Adrenal gland (tissue), 5 donors: ENCODE measurements at regions not wholly inside any gene's neighbourhood (a gene's known extent, or its start where the extent isn't known, plus 50 kb on each side); places are given as distances from the start of the nearest gene placed in this dataset.

ENCODE experiments used
- CTCF ChIP-seq, 6 experiments: fragments of 450-650 bp in 4 of 6; fragments of 200-600 bp in 2 of 6; sonication (generic) in 1 of 6; IDR thresholded peaks; 1 replicate in 5 of 6; 2 replicates in 1 of 6; pipeline versions ENCODE4 v1.5.1 to v1.8.0; 2016 to 2021; ENCODE audit warnings: antibody characterized with exemption in 6 of 6, mild to moderate bottlenecking in 2 of 6, moderate library complexity in 1 of 6
- POLR2A ChIP-seq, 2 donors: fragments of 450-650 bp; IDR thresholded peaks; one replicate each; pipeline ENCODE4 v1.6.1; 2017; ENCODE audit warnings: antibody characterized with exemption in 2 of 2, mild to moderate bottlenecking in 2 of 2, moderate library complexity in 1 of 2
- donor health status: DM: no; HTN: no; CAD: no.

DNA sequence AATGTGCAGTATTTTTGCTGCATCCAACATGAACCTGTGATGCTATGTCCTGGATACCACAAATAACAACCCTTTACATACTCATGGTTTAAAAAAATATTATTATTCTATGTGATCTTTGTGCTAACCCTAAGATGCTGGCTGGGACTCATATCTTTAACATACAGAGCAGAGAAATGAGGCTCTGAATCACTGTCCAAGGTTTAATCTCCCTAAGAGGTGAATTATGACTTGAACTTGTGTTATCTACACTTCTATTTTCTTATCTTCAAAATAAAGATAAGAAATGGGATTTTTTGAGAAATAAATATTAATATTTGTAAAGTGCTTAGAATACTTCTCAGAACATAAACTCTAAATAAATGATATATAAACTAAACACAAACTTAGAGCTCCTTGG lies 68.8 kb upstream of the GRIA1 start:
- no peak for TF ChIP-seq POLR2A (IDR thresholded peaks at IDR 0.05)
- TF ChIP-seq CTCF (IDR thresholded peaks at IDR 0.05): no peak
